ENCODE measurements at regions not wholly inside any gene's neighbourhood (a gene's known extent, or its start where the extent isn't known, plus 50 kb on each side); places are given as distances from the start of the nearest gene placed in this dataset.

GRCh38 chr15:46901001-46901400 is 816.3 kb upstream of the SEMA6D start (continued):
- no peak for TF ChIP-seq ATF2 (IDR thresholded peaks at IDR 0.05; ENCODE audit: low read length)
- TF ChIP-seq CEBPB (IDR thresholded peaks at IDR 0.05; ENCODE audit: low read depth, low read length) = no peak
- TF ChIP-seq TAF1 (IDR thresholded peaks at IDR 0.05; ENCODE audit: low read depth, low read length) = no peak
- no peak for TF ChIP-seq JUN (IDR thresholded peaks at IDR 0.05; ENCODE audit: low read depth, low read length)
- TF ChIP-seq TCF12 (IDR thresholded peaks at IDR 0.05; ENCODE audit: low read depth, low read length) = no peak

Measured in H1 (cell line).